ENCODE measurements at regions not wholly inside any gene's neighbourhood (a gene's known extent, or its start where the extent isn't known, plus 50 kb on each side); places are given as distances from the start of the nearest gene placed in this dataset.

DNA sequence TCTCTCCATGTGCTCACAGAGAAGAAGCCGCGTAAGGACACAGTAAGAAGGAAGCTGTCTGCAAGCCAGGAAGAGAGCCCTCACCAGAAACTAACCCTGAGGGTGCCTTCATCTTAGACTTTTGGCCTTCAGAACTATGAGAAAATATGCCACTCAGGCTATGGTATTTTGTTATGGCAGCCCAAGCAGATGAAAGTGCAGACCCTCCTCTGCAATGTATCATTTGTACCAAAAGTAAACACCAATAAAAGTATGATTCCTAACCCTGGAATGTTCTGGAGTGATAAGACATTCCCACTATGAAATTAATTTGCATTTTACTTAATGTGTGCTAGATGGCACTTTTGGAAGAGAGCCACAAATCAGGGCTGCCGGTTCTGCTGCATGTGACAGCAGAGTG is 594.3 kb downstream of the UTRN start:
- TF ChIP-seq, protein P1, sequence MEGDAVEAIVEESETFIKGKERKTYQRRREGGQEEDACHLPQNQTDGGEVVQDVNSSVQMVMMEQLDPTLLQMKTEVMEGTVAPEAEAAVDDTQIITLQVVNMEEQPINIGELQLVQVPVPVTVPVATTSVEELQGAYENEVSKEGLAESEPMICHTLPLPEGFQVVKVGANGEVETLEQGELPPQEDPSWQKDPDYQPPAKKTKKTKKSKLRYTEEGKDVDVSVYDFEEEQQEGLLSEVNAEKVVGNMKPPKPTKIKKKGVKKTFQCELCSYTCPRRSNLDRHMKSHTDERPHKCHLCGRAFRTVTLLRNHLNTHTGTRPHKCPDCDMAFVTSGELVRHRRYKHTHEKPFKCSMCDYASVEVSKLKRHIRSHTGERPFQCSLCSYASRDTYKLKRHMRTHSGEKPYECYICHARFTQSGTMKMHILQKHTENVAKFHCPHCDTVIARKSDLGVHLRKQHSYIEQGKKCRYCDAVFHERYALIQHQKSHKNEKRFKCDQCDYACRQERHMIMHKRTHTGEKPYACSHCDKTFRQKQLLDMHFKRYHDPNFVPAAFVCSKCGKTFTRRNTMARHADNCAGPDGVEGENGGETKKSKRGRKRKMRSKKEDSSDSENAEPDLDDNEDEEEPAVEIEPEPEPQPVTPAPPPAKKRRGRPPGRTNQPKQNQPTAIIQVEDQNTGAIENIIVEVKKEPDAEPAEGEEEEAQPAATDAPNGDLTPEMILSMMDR (IDR thresholded peaks at IDR 0.05): no peak
- Histone ChIP-seq H3K4me3 (no peak overlapping the region), H3K36me3 (no peaks in the 10 kb centered on the region), H3K27ac (no peak overlapping the region), H3K4me1 (no peaks in the 10 kb centered on the region), H3K9me3 (no peaks in the 10 kb centered on the region), H3K27me3 (no peaks in the 10 kb centered on the region)
- ATAC-seq (no peak), DNase-seq (no peak), FAIRE-seq (no peak)
- intact Hi-C loops (cut with DNase I): no loop called here
- WGBS, 2 donors: 68 to 70% methylated on average over 3 of the region's 3 CpGs

DNA sequence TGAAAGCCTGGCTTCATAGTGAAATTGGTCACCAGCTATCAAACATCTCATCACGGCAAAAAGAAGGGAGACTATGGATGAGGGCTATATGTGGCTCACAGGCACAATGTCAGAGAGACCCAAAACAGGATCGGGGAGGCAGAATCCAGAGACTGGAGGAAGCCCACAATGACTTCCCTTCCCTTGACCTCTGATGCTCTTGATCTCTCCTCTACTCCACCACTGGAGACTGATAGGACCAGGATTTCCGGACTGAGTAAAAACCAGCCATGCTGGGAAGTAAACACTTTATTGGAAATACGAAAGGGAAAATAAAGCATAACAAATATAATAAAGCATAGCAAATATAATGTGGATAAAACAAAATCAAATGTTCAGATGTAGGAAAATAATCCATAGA is 597.3 kb downstream of the UTRN start:
- Histone ChIP-seq H3K4me3 (no peak overlapping the region), H3K36me3 (no peaks in the 10 kb centered on the region), H3K27ac (no peak overlapping the region), H3K27me3 (no peaks in the 10 kb centered on the region), H3K9me3 (no peaks in the 10 kb centered on the region), H3K4me1 (no peaks in the 10 kb centered on the region)
- 83 to 86% methylated on average over 4 of the region's 4 CpGs for WGBS, 2 donors
- no peak for DNase-seq
- no peak for FAIRE-seq
- no peak for ATAC-seq
- intact Hi-C loops (cut with DNase I): no loop called here
- TF ChIP-seq, protein P1 (IDR thresholded peaks at IDR 0.05): no peak

DNA sequence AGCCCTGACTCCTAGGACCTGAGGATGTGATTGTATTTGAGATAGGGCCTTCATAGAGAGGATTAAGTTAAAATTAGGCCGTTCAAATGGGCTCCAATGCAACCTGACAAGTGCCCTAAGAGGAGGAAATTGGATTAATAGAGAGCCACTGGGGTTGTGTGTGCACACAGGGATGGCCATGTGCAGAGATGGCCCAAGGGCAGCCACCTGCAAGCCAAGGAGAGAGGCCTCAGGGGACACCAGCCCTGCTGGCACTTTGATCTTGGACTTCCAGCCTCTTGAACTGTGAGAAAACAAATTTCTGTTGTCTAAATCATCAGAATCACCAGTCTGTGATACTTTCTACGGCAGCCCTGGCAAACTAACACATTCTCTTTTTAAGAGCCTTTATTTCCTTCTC is 598.8 kb downstream of the UTRN start:
- 79 to 84% methylated on average over 2 of the region's 2 CpGs for WGBS, 2 donors
- no peak for FAIRE-seq

DNA sequence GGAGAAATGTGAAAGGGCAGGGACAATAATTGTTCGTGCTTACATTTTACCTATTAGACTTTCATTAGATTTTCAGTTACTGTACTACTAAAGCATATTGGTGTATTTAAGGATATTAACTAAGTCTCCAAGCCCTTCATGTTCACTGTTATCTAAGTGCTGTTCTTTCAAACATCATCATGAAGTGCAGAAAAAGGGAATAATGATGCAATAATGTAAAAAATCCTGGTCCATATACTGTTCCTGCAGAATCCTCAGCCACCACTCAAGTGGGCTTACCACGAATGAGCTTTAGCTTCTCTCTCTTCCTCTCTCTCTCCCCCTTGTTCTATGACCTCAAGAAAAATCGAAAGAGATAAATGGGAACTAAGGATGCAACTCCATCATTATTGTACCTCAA is 600.7 kb downstream of the UTRN start:
- no peak for ATAC-seq
- H3K36me3 ChIP-seq: no peaks in the 10 kb centered on the region
- no peak for DNase-seq
- no peaks in the 10 kb centered on the region for H3K9me3 ChIP-seq
- no peak overlapping the region for H3K27ac ChIP-seq
- TF ChIP-seq, protein P1 (IDR thresholded peaks at IDR 0.05): no peak
- H3K4me1 ChIP-seq: no peaks in the 10 kb centered on the region
- intact Hi-C loops (cut with DNase I): no loop called here
- no peaks in the 10 kb centered on the region for H3K27me3 ChIP-seq
- 65 to 77% methylated on average over 3 of the region's 3 CpGs for WGBS, 2 donors
- no peak for FAIRE-seq
- H3K4me3 ChIP-seq: no peak overlapping the region

More for the DNA sequence above, 598.8 kb downstream of the UTRN start:
- Histone ChIP-seq H3K4me3 (no peak overlapping the region), H3K27me3 (no peaks in the 10 kb centered on the region), H3K4me1 (no peaks in the 10 kb centered on the region), H3K36me3 (no peaks in the 10 kb centered on the region), H3K9me3 (no peaks in the 10 kb centered on the region), H3K27ac (no peak overlapping the region)
- intact Hi-C loops (cut with DNase I): no loop called here
- no peak for ATAC-seq
- TF ChIP-seq, protein P1 (IDR thresholded peaks at IDR 0.05): no peak
- DNase-seq: no peak

DNA sequence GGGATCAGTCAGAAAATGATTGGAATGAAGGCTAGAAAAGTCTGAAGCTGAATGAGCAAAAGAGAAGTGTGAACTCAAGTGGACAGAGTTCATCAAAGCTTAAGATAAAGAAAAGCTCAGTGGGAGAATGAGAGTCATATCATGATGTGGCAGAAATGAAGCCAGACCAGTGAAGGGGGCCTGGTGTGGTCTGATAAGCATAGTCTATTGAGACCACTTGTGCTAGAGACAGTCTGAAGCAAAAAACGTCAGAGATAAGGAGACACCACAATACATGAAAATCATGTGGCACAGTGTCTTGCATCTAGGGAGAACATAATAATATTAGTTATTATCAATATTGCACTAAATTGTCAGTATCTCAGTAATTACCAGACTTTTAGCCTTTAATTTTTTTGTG is 601.5 kb downstream of the UTRN start:
- Histone ChIP-seq H3K9me3 (no peaks in the 10 kb centered on the region), H3K4me3 (no peak overlapping the region), H3K36me3 (no peaks in the 10 kb centered on the region), H3K4me1 (no peaks in the 10 kb centered on the region), H3K27ac (no peak overlapping the region), H3K27me3 (no peaks in the 10 kb centered on the region)
- DNase-seq: no peak
- TF ChIP-seq, protein P1 (IDR thresholded peaks at IDR 0.05): no peak
- no peak for FAIRE-seq
- ATAC-seq: no peak
- intact Hi-C loops (cut with DNase I): no loop called here
- 41 to 48% methylated on average over 1 of the region's 1 CpG for WGBS, 2 donors
